Activated T-cell treated with anti-CD3 and anti-CD28 coated beads, Interleukin-2, amount 50 U/mL, for 4 hours (primary cell): ENCODE measurements at regions not wholly inside any gene's neighbourhood (a gene's known extent, or its start where the extent isn't known, plus 50 kb on each side); places are given as distances from the start of the nearest gene placed in this dataset.

Source experiments
- ATAC-seq, 2 donors: fragments of 200-7000 bp; cut with Tn5 transposase; one replicate each; pipeline ENCODE4 v1.10.0; 2021
- DNase-seq: peaks from one replicate; pipeline ENCODE4 v3.0.0-alpha.2; 2020
- H3K27me3 Mint-ChIP-seq: one replicate; pipeline ENCODE4 v1.8.0; 2021; ENCODE audit warnings: low read depth, mixed read lengths
- H3K36me3 Mint-ChIP-seq: one replicate; pipeline ENCODE4 v1.8.0; 2022; ENCODE audit warnings: mixed read lengths; ENCODE audit not compliant: insufficient read depth
- H3K4me1 Mint-ChIP-seq: one replicate; pipeline ENCODE4 v1.8.0; 2021; ENCODE audit warnings: low read depth, mixed read lengths
- H3K4me3 Mint-ChIP-seq: one replicate; pipeline ENCODE4 v1.8.0; 2021; ENCODE audit warnings: mild to moderate bottlenecking, moderate library complexity, mixed read lengths
- H3K9me3 Mint-ChIP-seq: one replicate; pipeline ENCODE4 v1.8.0; 2021; ENCODE audit warnings: mixed read lengths

DNA sequence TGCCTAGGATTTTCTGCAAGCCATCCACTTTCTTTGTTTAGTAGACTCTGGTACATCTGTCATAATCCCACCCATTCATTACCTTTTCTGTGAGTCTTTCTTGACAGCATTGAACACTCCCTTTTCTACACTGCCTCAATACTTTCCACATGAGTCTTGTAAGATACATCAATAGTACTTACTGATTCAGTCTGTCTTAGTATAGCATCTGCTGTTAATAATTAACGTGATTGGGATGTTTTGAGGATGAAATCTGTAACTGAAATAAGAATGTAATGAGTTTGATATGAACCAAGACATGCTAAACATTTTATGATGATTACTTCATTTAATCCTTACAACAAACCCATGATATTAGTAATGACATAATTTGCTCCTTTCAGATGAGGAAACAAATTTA lies 196.2 kb upstream of the FOXG1 start:
- peaks cover 13% of the 10 kb centered on the region for H3K9me3 Mint-ChIP-seq
- H3K36me3 Mint-ChIP-seq: no peaks in the 10 kb centered on the region
- no peaks in the 10 kb centered on the region for H3K4me1 Mint-ChIP-seq
- no peaks in the 10 kb centered on the region for H3K27me3 Mint-ChIP-seq
- DNase-seq: no peak
- ATAC-seq: no peak
- H3K4me3 Mint-ChIP-seq: no peak overlapping the region

DNA sequence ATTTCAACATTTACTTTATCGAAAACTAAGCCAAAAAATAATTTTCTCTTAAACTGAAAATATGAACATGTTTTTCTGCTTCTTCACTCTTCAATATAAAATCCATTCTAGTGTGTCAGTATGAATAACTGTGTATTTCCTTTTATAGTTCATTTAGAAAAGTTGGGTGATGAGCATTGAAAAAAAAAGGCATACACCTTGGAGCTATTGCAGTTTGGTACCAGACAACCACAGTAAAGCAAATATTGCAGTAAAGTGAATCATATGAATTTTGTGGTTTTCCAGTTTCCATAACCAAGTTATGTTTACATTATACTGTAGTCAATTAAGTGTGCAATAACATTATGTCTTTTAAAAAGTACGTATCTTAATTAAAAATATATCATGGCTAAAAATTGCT lies 195.0 kb upstream of the FOXG1 start:
- no peaks in the 10 kb centered on the region for H3K4me1 Mint-ChIP-seq
- ATAC-seq: no peak
- no peak overlapping the region for H3K4me3 Mint-ChIP-seq
- no peaks in the 10 kb centered on the region for H3K36me3 Mint-ChIP-seq
- no peak for DNase-seq
- no peaks in the 10 kb centered on the region for H3K27me3 Mint-ChIP-seq
- H3K9me3 Mint-ChIP-seq: peaks cover 13% of the 10 kb centered on the region

DNA sequence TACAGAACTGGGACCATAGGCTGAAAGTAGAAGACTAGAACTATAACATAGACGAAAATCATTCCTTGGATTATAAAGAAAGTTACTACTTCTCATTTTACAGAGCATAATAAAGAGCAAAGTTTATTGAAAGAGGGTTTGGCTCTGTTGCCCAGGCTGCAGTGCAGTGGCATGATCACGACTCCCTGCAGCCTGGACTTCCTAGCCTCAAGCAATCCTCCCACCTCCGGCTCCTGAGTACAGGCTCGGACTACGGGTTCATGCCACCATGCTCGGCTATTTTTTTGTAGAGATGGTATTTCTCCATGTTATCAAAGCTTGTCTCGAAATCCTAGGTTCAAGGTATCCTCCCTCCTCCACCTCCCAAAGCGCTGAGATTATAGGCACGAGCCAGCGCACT lies 190.1 kb upstream of the FOXG1 start:
- no peaks in the 10 kb centered on the region for H3K27me3 Mint-ChIP-seq
- no peak for ATAC-seq

DNA sequence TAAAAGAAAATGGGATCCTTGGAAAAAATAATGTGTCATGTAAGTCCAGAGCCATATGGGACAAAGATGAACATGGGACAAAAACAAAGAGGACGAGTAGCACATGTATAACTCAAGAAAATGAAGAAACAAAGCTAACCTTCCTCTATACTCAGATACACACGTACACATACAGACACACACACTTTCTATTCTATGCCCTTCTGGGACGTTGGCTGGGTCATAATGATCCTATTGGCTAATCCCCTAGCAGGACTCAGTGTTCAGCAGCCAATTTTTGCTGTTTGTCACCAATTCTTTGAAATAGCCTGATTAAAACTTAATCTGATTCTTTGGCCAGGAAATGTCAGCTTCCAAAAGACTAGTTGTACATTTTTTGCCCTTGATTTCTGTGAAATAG lies 189.4 kb upstream of the FOXG1 start:
- Mint-ChIP-seq H3K9me3 (peaks cover 13% of the 10 kb centered on the region), H3K4me3 (no peak overlapping the region), H3K27me3 (no peaks in the 10 kb centered on the region), H3K36me3 (no peaks in the 10 kb centered on the region), H3K4me1 (no peaks in the 10 kb centered on the region)
- no peak for DNase-seq
- ATAC-seq: no peak

More for the DNA sequence above, 190.1 kb upstream of the FOXG1 start:
- Mint-ChIP-seq H3K4me1 (no peaks in the 10 kb centered on the region), H3K9me3 (peaks cover 13% of the 10 kb centered on the region), H3K4me3 (no peak overlapping the region), H3K36me3 (no peaks in the 10 kb centered on the region)
- DNase-seq: no peak

DNA sequence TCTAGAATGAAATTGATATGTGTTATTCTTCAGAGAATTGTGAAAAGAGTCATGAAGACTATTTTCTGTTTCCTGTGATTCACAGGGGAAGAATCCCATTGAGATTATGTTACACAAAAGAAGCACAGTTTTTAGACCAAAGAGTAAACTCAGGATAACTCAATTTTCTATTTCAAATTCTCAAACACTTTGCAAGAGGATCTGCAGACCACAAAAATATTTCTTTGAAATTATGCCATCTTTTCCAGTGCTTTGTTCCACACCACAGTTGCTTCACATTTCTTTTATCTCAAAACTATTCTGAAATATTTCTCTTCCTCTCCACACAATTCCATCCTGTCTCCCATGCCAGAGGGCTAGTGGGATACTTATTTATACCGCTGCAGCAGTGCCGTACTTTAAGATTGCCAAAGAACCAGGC lies 188.9 kb upstream of the FOXG1 start:
- Mint-ChIP-seq H3K4me1 (no peaks in the 10 kb centered on the region), H3K4me3 (no peak overlapping the region), H3K36me3 (no peaks in the 10 kb centered on the region), H3K9me3 (peaks cover 8% of the 10 kb centered on the region), H3K27me3 (no peaks in the 10 kb centered on the region)
- no peak for DNase-seq
- ATAC-seq: no peak

DNA sequence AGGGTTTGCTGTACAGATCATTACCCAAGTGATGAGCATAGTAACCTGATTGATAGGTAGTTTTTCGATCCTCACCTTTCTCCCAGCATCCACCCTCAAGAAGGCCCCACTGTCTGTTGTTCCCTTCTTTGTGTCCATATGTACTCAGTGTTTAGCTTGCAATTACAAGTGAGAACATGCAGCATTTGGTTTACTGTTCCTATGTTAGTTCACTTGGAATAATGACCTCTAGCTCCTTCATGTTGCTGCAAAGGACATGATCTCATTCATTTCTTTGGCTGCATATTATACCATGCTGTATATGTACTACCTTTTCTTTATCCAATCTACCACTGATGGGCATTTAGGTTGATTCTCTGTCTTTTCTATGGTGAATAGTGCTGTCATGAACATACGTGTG lies 181.6 kb upstream of the FOXG1 start:
- Mint-ChIP-seq H3K4me1 (no peaks in the 10 kb centered on the region), H3K27me3 (no peaks in the 10 kb centered on the region), H3K36me3 (no peaks in the 10 kb centered on the region), H3K4me3 (no peak overlapping the region), H3K9me3 (peaks cover 7% of the 10 kb centered on the region)
- DNase-seq: no peak
- no peak for ATAC-seq

DNA sequence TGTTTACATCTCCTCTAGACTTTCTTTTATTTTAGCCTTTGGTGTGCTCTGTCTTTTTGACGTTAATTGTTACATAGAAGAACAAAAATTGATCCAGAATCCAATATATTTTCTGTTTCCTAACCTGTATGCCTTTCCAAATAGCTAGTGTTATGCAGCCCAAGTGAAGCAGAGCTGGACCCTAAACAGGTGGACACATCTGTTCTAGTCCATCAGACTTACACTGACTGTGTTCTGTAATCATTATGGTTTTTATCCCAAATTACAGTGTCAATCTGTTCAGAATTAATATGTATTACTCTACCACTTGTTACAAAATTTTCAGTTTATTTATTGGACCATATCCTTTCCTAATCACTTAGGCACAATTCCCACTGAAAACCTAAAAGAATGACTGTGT lies 176.8 kb upstream of the FOXG1 start:
- DNase-seq (no peak), ATAC-seq (no peak)
- H3K36me3 Mint-ChIP-seq: no peaks in the 10 kb centered on the region
- no peaks in the 10 kb centered on the region for H3K4me1 Mint-ChIP-seq
- no peak overlapping the region for H3K4me3 Mint-ChIP-seq
- peaks cover 5% of the 10 kb centered on the region for H3K9me3 Mint-ChIP-seq
- no peaks in the 10 kb centered on the region for H3K27me3 Mint-ChIP-seq

DNA sequence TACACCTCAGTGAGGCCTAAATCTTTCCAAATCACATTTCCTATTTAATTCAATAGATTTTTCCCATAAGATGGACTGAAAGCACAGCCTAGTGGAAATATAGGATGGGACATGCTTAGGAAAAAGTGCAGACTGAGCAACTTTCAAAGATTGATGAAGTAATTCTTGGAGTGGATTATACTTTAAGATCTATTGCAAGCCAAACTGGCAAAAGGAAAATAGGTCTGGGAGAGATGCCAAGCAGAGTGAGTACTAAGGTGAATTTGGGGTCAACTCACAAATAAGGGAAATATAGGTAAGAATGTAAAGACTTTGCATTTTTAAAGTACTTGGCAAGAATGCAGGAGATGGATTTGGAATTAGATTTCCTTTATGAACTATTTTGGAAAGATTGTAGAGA lies 170.2 kb upstream of the FOXG1 start:
- Mint-ChIP-seq H3K36me3 (no peaks in the 10 kb centered on the region), H3K9me3 (peaks cover 16% of the 10 kb centered on the region), H3K4me1 (no peaks in the 10 kb centered on the region), H3K4me3 (no peak overlapping the region), H3K27me3 (no peaks in the 10 kb centered on the region)
- DNase-seq (no peak), ATAC-seq (no peak)

DNA sequence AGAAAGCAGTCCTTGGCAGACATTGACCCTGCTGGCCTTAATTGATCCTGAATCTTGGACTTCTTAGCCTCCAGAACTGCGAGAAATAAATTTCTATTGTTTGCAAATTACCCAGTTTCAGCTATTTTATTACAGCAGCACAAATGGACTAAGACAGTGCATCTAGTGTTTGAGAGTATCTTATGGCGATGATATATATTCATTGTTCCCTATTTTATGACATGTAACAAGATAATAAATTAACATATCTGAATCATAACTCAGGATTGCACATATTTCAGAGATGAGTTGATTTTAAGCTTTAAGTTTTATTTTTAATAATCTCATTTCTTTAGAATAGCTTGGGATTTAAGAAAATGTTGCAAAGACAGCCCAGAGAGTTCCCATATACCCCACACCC lies 167.4 kb upstream of the FOXG1 start:
- Mint-ChIP-seq H3K36me3 (no peaks in the 10 kb centered on the region), H3K4me1 (no peaks in the 10 kb centered on the region), H3K27me3 (no peaks in the 10 kb centered on the region), H3K9me3 (peaks cover 26% of the 10 kb centered on the region), H3K4me3 (no peak overlapping the region)
- ATAC-seq (no peak), DNase-seq (no peak)

DNA sequence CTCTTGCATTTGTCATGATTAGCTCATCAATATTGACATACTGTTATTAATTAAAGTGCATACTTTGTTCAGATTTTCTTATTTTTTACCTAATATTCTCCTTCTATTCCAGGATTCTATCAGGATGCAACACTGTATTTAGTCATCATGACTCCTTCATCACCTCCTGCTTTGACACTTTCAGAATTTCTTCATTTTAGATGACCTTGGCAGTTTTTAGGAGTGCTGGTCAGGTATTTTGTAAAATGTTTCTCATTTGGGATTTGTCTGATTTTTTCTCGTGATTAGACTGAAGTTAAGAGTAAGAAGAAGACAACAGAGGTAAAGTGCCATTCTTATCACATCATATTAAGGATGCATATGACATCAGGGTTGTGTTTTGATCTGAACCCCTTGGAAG lies 167.0 kb upstream of the FOXG1 start:
- DNase-seq (no peak), ATAC-seq (no peak)
- H3K9me3 Mint-ChIP-seq: peaks cover 26% of the 10 kb centered on the region
- H3K36me3 Mint-ChIP-seq: no peaks in the 10 kb centered on the region
- no peak overlapping the region for H3K4me3 Mint-ChIP-seq
- no peaks in the 10 kb centered on the region for H3K4me1 Mint-ChIP-seq
- H3K27me3 Mint-ChIP-seq: no peaks in the 10 kb centered on the region

DNA sequence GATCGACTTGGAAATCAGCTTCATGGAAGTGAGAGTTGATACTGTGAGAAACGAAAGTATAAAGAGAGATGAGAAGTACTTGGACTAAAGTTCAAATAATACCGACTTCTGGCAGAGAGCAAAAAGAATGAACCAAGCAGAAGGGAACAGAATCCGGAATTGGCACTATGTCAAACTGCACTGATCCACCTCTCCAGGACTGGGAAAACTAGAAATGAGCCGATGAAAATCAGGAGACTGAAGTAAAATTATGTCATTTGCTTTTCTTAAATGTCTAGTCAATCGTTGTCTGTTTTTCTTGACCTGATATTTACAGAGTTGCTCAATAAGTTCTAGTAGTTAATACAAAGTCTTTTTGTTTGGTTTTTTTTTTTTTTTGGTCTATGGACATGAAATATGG lies 163.0 kb upstream of the FOXG1 start:
- no peak for ATAC-seq
- Mint-ChIP-seq H3K4me3 (no peak overlapping the region), H3K36me3 (no peaks in the 10 kb centered on the region), H3K9me3 (peaks cover 13% of the 10 kb centered on the region), H3K27me3 (no peaks in the 10 kb centered on the region), H3K4me1 (no peaks in the 10 kb centered on the region)
- no peak for DNase-seq

DNA sequence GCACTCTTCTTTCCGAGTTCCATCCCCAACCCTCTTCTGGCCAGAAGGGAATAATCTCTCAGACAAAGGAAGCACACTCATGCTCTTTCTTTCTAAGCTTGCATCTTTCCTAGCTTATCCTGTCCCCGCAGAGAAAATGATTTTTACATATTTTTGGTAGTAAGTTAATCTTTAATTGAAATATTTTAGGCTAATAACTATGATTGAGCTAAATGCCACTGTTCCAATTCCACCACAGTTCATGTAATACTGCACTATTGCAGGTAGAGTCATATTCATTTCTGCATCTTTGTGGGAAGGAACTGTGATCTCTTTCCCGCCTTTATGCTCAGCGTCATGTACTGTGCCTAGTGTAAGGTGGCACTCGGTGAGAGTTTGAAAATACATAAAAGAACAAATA lies 158.9 kb upstream of the FOXG1 start:
- Mint-ChIP-seq H3K4me1 (no peaks in the 10 kb centered on the region), H3K9me3 (peaks cover 6% of the 10 kb centered on the region), H3K36me3 (no peaks in the 10 kb centered on the region), H3K4me3 (no peak overlapping the region), H3K27me3 (no peaks in the 10 kb centered on the region)
- ATAC-seq: no peak
- DNase-seq: no peak

DNA sequence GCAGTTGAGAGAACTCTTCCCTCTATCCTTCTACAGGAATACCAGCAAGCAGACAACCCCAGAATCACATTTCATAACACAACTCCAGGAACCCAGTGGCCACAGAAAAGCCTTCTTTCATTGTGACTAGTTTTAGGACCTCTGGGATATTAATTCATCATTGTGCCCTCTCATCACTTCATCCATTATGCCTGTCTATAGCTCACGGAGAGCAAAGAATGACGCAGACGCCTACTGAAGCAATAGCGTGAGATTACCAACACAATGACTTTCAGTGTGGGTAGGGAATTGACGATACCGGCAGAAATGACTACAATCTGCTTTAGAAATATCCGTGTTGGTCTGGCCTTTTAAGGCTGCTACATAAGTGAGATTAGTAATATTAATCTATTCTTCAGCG lies 158.1 kb upstream of the FOXG1 start:
- DNase-seq: no peak
- Mint-ChIP-seq H3K4me3 (no peak overlapping the region), H3K9me3 (peaks cover 3% of the 10 kb centered on the region), H3K4me1 (no peaks in the 10 kb centered on the region), H3K27me3 (no peaks in the 10 kb centered on the region), H3K36me3 (no peaks in the 10 kb centered on the region)
- no peak for ATAC-seq

DNA sequence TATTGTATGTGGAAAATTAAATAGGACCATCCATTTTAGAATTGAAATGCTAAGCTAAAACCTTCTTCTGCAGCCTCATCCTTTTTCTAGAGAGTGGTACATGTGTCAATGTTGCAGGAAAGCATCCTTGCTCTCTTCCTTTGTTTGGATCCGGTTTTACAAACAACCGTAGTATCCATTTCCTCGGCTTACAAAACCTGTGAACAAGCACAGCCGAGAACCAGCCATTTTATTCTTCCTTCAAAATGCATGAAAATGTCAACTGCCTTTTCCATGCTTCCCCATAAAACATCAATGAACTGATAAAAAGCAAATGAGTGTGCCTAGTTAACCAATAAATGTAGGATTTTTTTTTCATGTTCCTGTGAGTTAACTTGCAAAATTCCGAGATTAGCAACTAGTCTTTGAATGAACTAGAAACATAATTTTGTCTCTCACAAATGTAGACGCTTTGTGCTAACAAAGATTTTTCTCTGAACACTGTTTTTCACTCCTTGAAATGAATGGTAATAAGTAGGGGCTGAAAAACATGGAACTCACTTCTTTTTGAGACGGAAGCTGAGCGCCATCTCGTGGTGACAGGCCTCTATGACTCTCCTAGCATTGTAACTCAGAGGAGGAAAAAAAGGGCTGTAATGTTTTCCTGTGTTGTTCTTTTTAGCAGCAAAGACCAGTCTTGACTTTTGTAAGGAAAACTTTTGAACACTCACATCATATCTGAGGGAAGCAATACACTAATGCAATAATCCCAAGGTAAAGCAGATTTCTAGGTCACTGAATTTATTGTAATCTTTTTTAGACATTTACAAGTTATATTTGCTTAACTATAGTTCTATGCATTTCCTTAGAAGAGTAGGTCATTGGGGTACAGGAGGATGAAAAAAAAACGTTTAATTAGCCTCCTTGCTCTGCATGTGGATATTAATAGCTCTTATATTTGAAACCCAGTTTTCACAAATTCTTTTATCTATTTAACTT lies 157.4 kb upstream of the FOXG1 start:
- H3K4me1 Mint-ChIP-seq: no peaks in the 10 kb centered on the region
- DNase-seq: no peak
- no peaks in the 10 kb centered on the region for H3K36me3 Mint-ChIP-seq
- no peaks in the 10 kb centered on the region for H3K9me3 Mint-ChIP-seq
- no peak for ATAC-seq
- no peaks in the 10 kb centered on the region for H3K27me3 Mint-ChIP-seq
- H3K4me3 Mint-ChIP-seq: no peak overlapping the region

DNA sequence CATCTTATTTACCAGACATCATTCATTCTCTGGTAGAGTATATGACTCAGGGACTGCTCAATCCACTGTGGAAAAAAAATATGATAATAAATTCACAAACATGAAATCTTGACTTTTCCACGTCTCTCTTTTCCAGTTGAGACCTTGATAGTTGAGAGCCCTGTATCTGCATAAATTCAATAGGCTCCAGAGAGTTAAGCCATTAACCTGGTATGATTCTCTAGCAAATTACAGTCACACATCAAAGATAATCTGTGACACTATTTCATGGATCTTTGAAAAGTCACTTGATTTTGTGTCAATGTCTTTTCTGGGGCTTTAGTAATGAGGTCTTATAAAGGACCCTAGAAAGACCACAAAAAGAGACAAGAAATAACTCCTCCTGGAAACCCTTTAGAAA lies 154.2 kb upstream of the FOXG1 start:
- Mint-ChIP-seq H3K27me3 (no peaks in the 10 kb centered on the region), H3K4me1 (no peaks in the 10 kb centered on the region), H3K36me3 (no peaks in the 10 kb centered on the region), H3K4me3 (no peak overlapping the region), H3K9me3 (no peaks in the 10 kb centered on the region)
- DNase-seq (no peak), ATAC-seq (no peak)
